Suprapubic skin (tissue), 3 donors: ENCODE measurements at regions not wholly inside any gene's neighbourhood (a gene's known extent, or its start where the extent isn't known, plus 50 kb on each side); places are given as distances from the start of the nearest gene placed in this dataset.

Source experiments
- CTCF ChIP-seq, 2 donors: fragments of 200-600 bp in 1 of 2; fragments of 450-650 bp in 1 of 2; sonication (generic) in 1 of 2; IDR thresholded peaks; one replicate each; pipeline ENCODE4 v1.5.1; 2016 to 2019; ENCODE audit warnings: antibody characterized with exemption in 2 of 2, mild to moderate bottlenecking in 1 of 2, moderate library complexity in 1 of 2
- EP300 ChIP-seq: sonication (generic); formaldehyde crosslinking; IDR thresholded peaks from one replicate; pipeline ENCODE4 v1.6.1; 2017; ENCODE audit warnings: antibody characterized with exemption
- POLR2A ChIP-seq, 2 donors: fragments of 450-650 bp; IDR thresholded peaks; one replicate each; pipeline ENCODE4 v1.6.1; 2017; ENCODE audit warnings: antibody characterized with exemption in 2 of 2, mild to moderate bottlenecking in 2 of 2, moderate library complexity in 2 of 2

GRCh38 chr7:4460597-4460996 lies 221.5 kb upstream of the FOXK1 start:
- TF ChIP-seq POLR2A (IDR thresholded peaks at IDR 0.05) (no peak), CTCF (IDR thresholded peaks at IDR 0.05) (no peak), EP300 (no peak)
